ENCODE measurements at regions not wholly inside any gene's neighbourhood (a gene's known extent, or its start where the extent isn't known, plus 50 kb on each side); places are given as distances from the start of the nearest gene placed in this dataset.
"Not testable (repeated sequence)": the region's sequence is repeated elsewhere in the genome, so short reads cannot be mapped to it uniquely, and the experiment has no call there.

GRCh38 chr6:50539447-50539846, 173.9 kb upstream of the TFAP2D start:
- DNase-seq = no peak
- H3K27me3 ChIP-seq (ENCODE audit: control insufficient read depth, insufficient read depth, low read length) = no peaks in the 10 kb centered on the region

GRCh38 chr6:50541941-50542340, 171.4 kb upstream of the TFAP2D start:
- no peak for DNase-seq
- Histone ChIP-seq H3K4me3 (ENCODE audit: insufficient read depth, low read depth, low read length) (no peak overlapping the region), H3K36me3 (replicated peaks; ENCODE audit: control insufficient read depth, insufficient read depth, low read length) (no peaks in the 10 kb centered on the region), H3K27me3 (ENCODE audit: control insufficient read depth, insufficient read depth, low read length) (no peaks in the 10 kb centered on the region)

More at GRCh38 chr6:50539447-50539846, 173.9 kb upstream of the TFAP2D start:
- no peak overlapping the region for H3K4me3 ChIP-seq (ENCODE audit: insufficient read depth, low read depth, low read length)
- no peaks in the 10 kb centered on the region for H3K36me3 ChIP-seq (replicated peaks; ENCODE audit: control insufficient read depth, insufficient read depth, low read length)

- DNase-seq = no peak
- Histone ChIP-seq H3K27me3 (ENCODE audit: control insufficient read depth, insufficient read depth, low read length) (no peaks in the 10 kb centered on the region), H3K36me3 (replicated peaks; ENCODE audit: control insufficient read depth, insufficient read depth, low read length) (no peaks in the 10 kb centered on the region), H3K4me3 (ENCODE audit: insufficient read depth, low read depth, low read length) (no peak overlapping the region)
Observed at GRCh38 chr6:50543666-50544065, 169.7 kb upstream of the TFAP2D start.

- Histone ChIP-seq H3K27me3 (ENCODE audit: control insufficient read depth, insufficient read depth, low read length) (no peaks in the 10 kb centered on the region), H3K4me3 (ENCODE audit: insufficient read depth, low read depth, low read length) (no peak overlapping the region), H3K36me3 (replicated peaks; ENCODE audit: control insufficient read depth, insufficient read depth, low read length) (no peaks in the 10 kb centered on the region)
- DNase-seq = no peak
Observed at GRCh38 chr6:50549026-50549425, 164.3 kb upstream of the TFAP2D start.

- no peaks in the 10 kb centered on the region for H3K36me3 ChIP-seq (replicated peaks; ENCODE audit: control insufficient read depth, insufficient read depth, low read length)
- no peak overlapping the region for H3K4me3 ChIP-seq (ENCODE audit: insufficient read depth, low read depth, low read length)
- no peaks in the 10 kb centered on the region for H3K27me3 ChIP-seq (ENCODE audit: control insufficient read depth, insufficient read depth, low read length)
- no peak for DNase-seq
Observed at GRCh38 chr6:50549475-50549874, 163.9 kb upstream of the TFAP2D start.

GRCh38 chr6:50555982-50556381, 157.3 kb upstream of the TFAP2D start:
- no peaks in the 10 kb centered on the region for H3K36me3 ChIP-seq (replicated peaks; ENCODE audit: control insufficient read depth, insufficient read depth, low read length)
- no peaks in the 10 kb centered on the region for H3K27me3 ChIP-seq (ENCODE audit: control insufficient read depth, insufficient read depth, low read length)
- no peak overlapping the region for H3K4me3 ChIP-seq (ENCODE audit: insufficient read depth, low read depth, low read length)
- DNase-seq = no peak

GRCh38 chr6:50565004-50565403, 148.3 kb upstream of the TFAP2D start:
- Histone ChIP-seq H3K27me3 (ENCODE audit: control insufficient read depth, insufficient read depth, low read length) (no peaks in the 10 kb centered on the region), H3K4me3 (ENCODE audit: insufficient read depth, low read depth, low read length) (no peak overlapping the region), H3K36me3 (replicated peaks; ENCODE audit: control insufficient read depth, insufficient read depth, low read length) (no peaks in the 10 kb centered on the region)
- no peak for DNase-seq

- DNase-seq; H3K36me3 ChIP-seq (replicated peaks; ENCODE audit: control insufficient read depth, insufficient read depth, low read length); H3K27me3 ChIP-seq (ENCODE audit: control insufficient read depth, insufficient read depth, low read length); H3K4me3 ChIP-seq (ENCODE audit: insufficient read depth, low read depth, low read length): not testable (repeated sequence)
Observed at GRCh38 chr6:50571230-50571629, 142.1 kb upstream of the TFAP2D start.

GRCh38 chr6:50585441-50586330, 127.6 kb upstream of the TFAP2D start:
- Histone ChIP-seq H3K27me3 (ENCODE audit: control insufficient read depth, insufficient read depth, low read length) (no peaks in the 10 kb centered on the region), H3K4me3 (ENCODE audit: insufficient read depth, low read depth, low read length) (no peak overlapping the region), H3K36me3 (replicated peaks; ENCODE audit: control insufficient read depth, insufficient read depth, low read length) (no peaks in the 10 kb centered on the region)
- DNase-seq = no peak

GRCh38 chr6:50586331-50586675, 127.0 kb upstream of the TFAP2D start:
- no peak for DNase-seq
- Histone ChIP-seq H3K4me3 (ENCODE audit: insufficient read depth, low read depth, low read length) (no peak overlapping the region), H3K27me3 (ENCODE audit: control insufficient read depth, insufficient read depth, low read length) (no peaks in the 10 kb centered on the region), H3K36me3 (replicated peaks; ENCODE audit: control insufficient read depth, insufficient read depth, low read length) (no peaks in the 10 kb centered on the region)

- no peaks in the 10 kb centered on the region for H3K36me3 ChIP-seq (replicated peaks; ENCODE audit: control insufficient read depth, insufficient read depth, low read length)
- DNase-seq = no peak
- no peaks in the 10 kb centered on the region for H3K27me3 ChIP-seq (ENCODE audit: control insufficient read depth, insufficient read depth, low read length)
- H3K4me3 ChIP-seq (ENCODE audit: insufficient read depth, low read depth, low read length) = no peak overlapping the region
Observed at GRCh38 chr6:50589751-50590470, 123.4 kb upstream of the TFAP2D start.

- H3K4me3 ChIP-seq (ENCODE audit: insufficient read depth, low read depth, low read length) = no peak overlapping the region
- no peak for DNase-seq
- H3K27me3 ChIP-seq (ENCODE audit: control insufficient read depth, insufficient read depth, low read length) = no peaks in the 10 kb centered on the region
- H3K36me3 ChIP-seq (replicated peaks; ENCODE audit: control insufficient read depth, insufficient read depth, low read length) = no peaks in the 10 kb centered on the region
Observed at GRCh38 chr6:50591135-50591534, 122.2 kb upstream of the TFAP2D start.

- no peak for DNase-seq
- H3K27me3 ChIP-seq (ENCODE audit: control insufficient read depth, insufficient read depth, low read length) = no peaks in the 10 kb centered on the region
- no peaks in the 10 kb centered on the region for H3K36me3 ChIP-seq (replicated peaks; ENCODE audit: control insufficient read depth, insufficient read depth, low read length)
- no peak overlapping the region for H3K4me3 ChIP-seq (ENCODE audit: insufficient read depth, low read depth, low read length)
Observed at GRCh38 chr6:50600280-50600679, 113.0 kb upstream of the TFAP2D start.

GRCh38 chr6:50602292-50602691, 111.0 kb upstream of the TFAP2D start:
- no peaks in the 10 kb centered on the region for H3K36me3 ChIP-seq (replicated peaks; ENCODE audit: control insufficient read depth, insufficient read depth, low read length)
- no peak overlapping the region for H3K4me3 ChIP-seq (ENCODE audit: insufficient read depth, low read depth, low read length)
- DNase-seq = no peak
- H3K27me3 ChIP-seq (ENCODE audit: control insufficient read depth, insufficient read depth, low read length) = no peaks in the 10 kb centered on the region

- no peak for DNase-seq
- no peaks in the 10 kb centered on the region for H3K36me3 ChIP-seq (replicated peaks; ENCODE audit: control insufficient read depth, insufficient read depth, low read length)
- no peaks in the 10 kb centered on the region for H3K27me3 ChIP-seq (ENCODE audit: control insufficient read depth, insufficient read depth, low read length)
- no peak overlapping the region for H3K4me3 ChIP-seq (ENCODE audit: insufficient read depth, low read depth, low read length)
Observed at GRCh38 chr6:50608421-50608820, 104.9 kb upstream of the TFAP2D start.
